Left ventricle myocardium inferior (tissue), 1 donor: ENCODE measurements at regions not wholly inside any gene's neighbourhood (a gene's known extent, or its start where the extent isn't known, plus 50 kb on each side); places are given as distances from the start of the nearest gene placed in this dataset.

Source experiments
- DNase-seq: peaks from one replicate; pipeline ENCODE4 v3.0.0-alpha.2; 2020
- H3K27ac ChIP-seq: fragments of 200-600 bp; replicated peaks from 2 replicates; pipeline ENCODE4 v1.8.0; 2021
- H3K27me3 ChIP-seq: fragments of 200-600 bp; 2 replicates; pipeline ENCODE4 v1.8.0; 2021; ENCODE audit warnings: low read depth
- H3K36me3 ChIP-seq: fragments of 200-600 bp; 2 replicates; pipeline ENCODE4 v1.8.0; 2021
- H3K4me1 ChIP-seq: fragments of 200-600 bp; 2 replicates; pipeline ENCODE4 v1.8.0; 2021
- H3K4me3 ChIP-seq: fragments of 200-600 bp; 2 replicates; pipeline ENCODE4 v1.8.0; 2021; ENCODE audit warnings: mild to moderate bottlenecking, moderate library complexity
- H3K9me3 ChIP-seq: fragments of 200-600 bp; replicated peaks from 2 replicates; pipeline ENCODE4 v1.8.0; 2021
- CTCF ChIP-seq: fragments of 200-600 bp; IDR thresholded peaks from 2 replicates; pipeline ENCODE4 v1.8.0; 2021; ENCODE audit warnings: antibody characterized with exemption, mild to moderate bottlenecking, borderline replicate concordance
- intact Hi-C: fragments of 100-400 bp; cut with micrococcal nuclease; formaldehyde crosslinking; loops from one replicate; pipeline ENCODE4 v1.11.0; 2022
- donor health status: DM: no; HTN: yes; CAD: no; lungs with severe emphysema.

GRCh38 chr9:16266648-16267276 lies 603.7 kb downstream of the BNC2 start:
- Histone ChIP-seq H3K9me3 (no peaks in the 10 kb centered on the region), H3K4me3 (peak overlapping the region; percentile 45), H3K4me1 (no peaks in the 10 kb centered on the region), H3K27me3 (peaks cover 40% of the 10 kb centered on the region), H3K36me3 (no peaks in the 10 kb centered on the region), H3K27ac (peak overlapping the region; percentile 35)
- TF ChIP-seq CTCF, result peak; percentile 51
- DNase-seq, result no peak
- intact Hi-C loops, result no loop called here

GRCh38 chr9:16267281-16268066 lies 603.0 kb downstream of the BNC2 start:
- Histone ChIP-seq H3K4me3 (peak overlapping the region; percentile 45), H3K9me3 (no peaks in the 10 kb centered on the region), H3K4me1 (no peaks in the 10 kb centered on the region), H3K27me3 (peaks cover 33% of the 10 kb centered on the region), H3K27ac (peak overlapping the region; percentile 35), H3K36me3 (no peaks in the 10 kb centered on the region)
- no peak for DNase-seq
- intact Hi-C loops, result no loop called here
- no peak for TF ChIP-seq CTCF

GRCh38 chr9:16268067-16268881 lies 602.2 kb downstream of the BNC2 start:
- peak overlapping the region; percentile 45 for H3K4me3 ChIP-seq
- no peak for TF ChIP-seq CTCF

GRCh38 chr9:16271967-16272366 lies 598.5 kb downstream of the BNC2 start:
- Histone ChIP-seq H3K4me1 (no peaks in the 10 kb centered on the region), H3K27me3 (no peaks in the 10 kb centered on the region), H3K36me3 (no peaks in the 10 kb centered on the region), H3K4me3 (no peak overlapping the region), H3K9me3 (no peaks in the 10 kb centered on the region), H3K27ac (no peak overlapping the region)
- intact Hi-C loops, result no loop called here
- no peak for DNase-seq
- TF ChIP-seq CTCF, result no peak

More at GRCh38 chr9:16268067-16268881, 602.2 kb downstream of the BNC2 start:
- H3K9me3 ChIP-seq, result no peaks in the 10 kb centered on the region
- intact Hi-C loops, result no loop called here
- no peak overlapping the region for H3K27ac ChIP-seq
- peaks cover 25% of the 10 kb centered on the region for H3K27me3 ChIP-seq
- no peaks in the 10 kb centered on the region for H3K36me3 ChIP-seq
- no peaks in the 10 kb centered on the region for H3K4me1 ChIP-seq
- DNase-seq, result no peak

- no peak for TF ChIP-seq CTCF
- Histone ChIP-seq H3K36me3 (no peaks in the 10 kb centered on the region), H3K9me3 (no peaks in the 10 kb centered on the region), H3K27ac (no peak overlapping the region), H3K27me3 (no peaks in the 10 kb centered on the region), H3K4me3 (no peak overlapping the region), H3K4me1 (no peaks in the 10 kb centered on the region)
- DNase-seq, result no peak
- intact Hi-C loops, result no loop called here
These were observed 597.7 kb downstream of the BNC2 start for GRCh38 chr9:16272776-16273175.
